ENCODE measurements at regions not wholly inside any gene's neighbourhood (a gene's known extent, or its start where the extent isn't known, plus 50 kb on each side); places are given as distances from the start of the nearest gene placed in this dataset.

GRCh38 chr5:167918813-167919483 is 372.5 kb upstream of the WWC1 start:
- no peaks in the 10 kb centered on the region for H3K9me3 ChIP-seq
- no peak for ATAC-seq
- no peak overlapping the region for H3K27ac ChIP-seq
- no peak for DNase-seq
- peaks cover 6% of the 10 kb centered on the region for H3K4me1 ChIP-seq
- intact Hi-C loops (cut with DNase I), result no loop called here
- no peak for TF ChIP-seq CTCF (IDR thresholded peaks at IDR 0.05)
- 33 to 36% methylated on average over 11 of the region's 11 CpGs for WGBS, 2 donors
- H3K36me3 ChIP-seq (replicated peaks in 1 of 2; ENCODE audit: insufficient read depth in 1 of 2, low read depth in 2 of 2), result no peaks in the 10 kb centered on the region
- no peaks in the 10 kb centered on the region for H3K27me3 ChIP-seq
- no peak overlapping the region for H3K4me3 ChIP-seq

- no peaks in the 10 kb centered on the region for H3K36me3 ChIP-seq (replicated peaks in 1 of 2; ENCODE audit: insufficient read depth in 1 of 2, low read depth in 2 of 2)
- WGBS, 2 donors, result 24 to 51% methylated on average over 2 of the region's 2 CpGs
- no peak for DNase-seq
- no peak overlapping the region for H3K27ac ChIP-seq
- TF ChIP-seq CTCF (IDR thresholded peaks at IDR 0.05) (no peak), POLR2A (IDR thresholded peaks at IDR 0.05) (no peak)
- no peaks in the 10 kb centered on the region for H3K9me3 ChIP-seq
- H3K4me3 ChIP-seq, result no peak overlapping the region
- ATAC-seq, result no peak
- H3K27me3 ChIP-seq, result no peaks in the 10 kb centered on the region
- intact Hi-C loops (cut with DNase I), result no loop called here
- peaks cover 6% of the 10 kb centered on the region for H3K4me1 ChIP-seq
These were observed 370.9 kb upstream of the WWC1 start for GRCh38 chr5:167920589-167920988.

GRCh38 chr5:167921796-167922195 is 369.6 kb upstream of the WWC1 start:
- no peaks in the 10 kb centered on the region for H3K4me1 ChIP-seq
- H3K36me3 ChIP-seq (replicated peaks in 1 of 2; ENCODE audit: insufficient read depth in 1 of 2, low read depth in 2 of 2), result no peaks in the 10 kb centered on the region
- no peak overlapping the region for H3K27ac ChIP-seq
- H3K27me3 ChIP-seq, result no peaks in the 10 kb centered on the region
- TF ChIP-seq POLR2A (IDR thresholded peaks at IDR 0.05) (no peak), CTCF (IDR thresholded peaks at IDR 0.05) (no peak)
- no peak for ATAC-seq
- no peaks in the 10 kb centered on the region for H3K9me3 ChIP-seq
- no peak overlapping the region for H3K4me3 ChIP-seq
- intact Hi-C loops (cut with DNase I), result no loop called here
- no peak for DNase-seq

- no peaks in the 10 kb centered on the region for H3K4me1 ChIP-seq
- 74% methylated on average over 4 of the region's 4 CpGs for WGBS, 2 donors
- no peak overlapping the region for H3K27ac ChIP-seq
- H3K36me3 ChIP-seq (replicated peaks in 1 of 2; ENCODE audit: insufficient read depth in 1 of 2, low read depth in 2 of 2), result no peaks in the 10 kb centered on the region
- H3K4me3 ChIP-seq, result no peak overlapping the region
- TF ChIP-seq CTCF (IDR thresholded peaks at IDR 0.05) (no peak), POLR2A (IDR thresholded peaks at IDR 0.05) (no peak)
- H3K9me3 ChIP-seq, result no peaks in the 10 kb centered on the region
- no peaks in the 10 kb centered on the region for H3K27me3 ChIP-seq
- ATAC-seq, result no peak
- no peak for DNase-seq
- intact Hi-C loops (cut with DNase I), result no loop called here
These were observed 368.0 kb upstream of the WWC1 start for GRCh38 chr5:167923396-167923795.

GRCh38 chr5:167929841-167930240 is 361.6 kb upstream of the WWC1 start:
- Histone ChIP-seq H3K27me3 (peaks cover 0 to 3% of the 10 kb centered on the region in 2 donors), H3K27ac (no peak overlapping the region), H3K36me3 (replicated peaks in 1 of 2; ENCODE audit: insufficient read depth in 1 of 2, low read depth in 2 of 2) (no peaks in the 10 kb centered on the region), H3K4me3 (no peak overlapping the region), H3K4me1 (no peaks in the 10 kb centered on the region), H3K9me3 (no peaks in the 10 kb centered on the region)
- TF ChIP-seq POLR2A (IDR thresholded peaks at IDR 0.05) (no peak), CTCF (IDR thresholded peaks at IDR 0.05) (no peak)
- ATAC-seq, result no peak
- WGBS, 2 donors, result 74 to 91% methylated on average over 3 of the region's 3 CpGs
- no peak for DNase-seq
- intact Hi-C loops (cut with DNase I), result no loop called here
